K562 (cell line): ENCODE measurements at regions not wholly inside any gene's neighbourhood (a gene's known extent, or its start where the extent isn't known, plus 50 kb on each side); places are given as distances from the start of the nearest gene placed in this dataset.
A peak's percentile ranks its signal among the peaks of the same experiment; 100 is the strongest.

Experiments
- TF ChIP-seq, protein P1 (sequence below), 2 experiments: fragments of 450-650 bp; formaldehyde crosslinking in 1 of 2; IDR thresholded peaks; 2 replicates each; pipeline versions ENCODE4 v1.4.0 to v1.6.1; 2014 to 2020; ENCODE audit warnings: mild to moderate bottlenecking in 2 of 2, borderline replicate concordance in 1 of 2, low read depth in 1 of 2

DNA sequence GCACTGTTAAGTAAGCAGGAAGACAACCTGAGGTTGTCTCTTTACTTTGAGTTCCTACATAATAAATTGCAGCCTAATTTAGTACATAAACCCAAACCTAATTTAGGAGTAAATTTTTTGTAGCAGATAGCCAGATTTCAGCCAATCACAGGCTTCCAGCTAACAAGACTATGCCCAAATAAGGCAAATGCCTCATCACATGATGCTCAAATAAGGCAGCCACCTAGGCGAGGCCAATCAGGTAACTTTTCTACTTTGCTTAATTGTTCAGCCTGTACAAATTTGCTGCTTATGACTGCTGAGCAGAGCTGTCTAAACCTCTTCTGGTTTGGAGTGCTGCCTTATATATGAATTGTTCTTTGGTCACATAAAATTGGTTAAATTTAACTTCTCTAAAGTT, 1118.7 kb upstream of the TMEM132C start (continued):
- TF ChIP-seq, protein P1, sequence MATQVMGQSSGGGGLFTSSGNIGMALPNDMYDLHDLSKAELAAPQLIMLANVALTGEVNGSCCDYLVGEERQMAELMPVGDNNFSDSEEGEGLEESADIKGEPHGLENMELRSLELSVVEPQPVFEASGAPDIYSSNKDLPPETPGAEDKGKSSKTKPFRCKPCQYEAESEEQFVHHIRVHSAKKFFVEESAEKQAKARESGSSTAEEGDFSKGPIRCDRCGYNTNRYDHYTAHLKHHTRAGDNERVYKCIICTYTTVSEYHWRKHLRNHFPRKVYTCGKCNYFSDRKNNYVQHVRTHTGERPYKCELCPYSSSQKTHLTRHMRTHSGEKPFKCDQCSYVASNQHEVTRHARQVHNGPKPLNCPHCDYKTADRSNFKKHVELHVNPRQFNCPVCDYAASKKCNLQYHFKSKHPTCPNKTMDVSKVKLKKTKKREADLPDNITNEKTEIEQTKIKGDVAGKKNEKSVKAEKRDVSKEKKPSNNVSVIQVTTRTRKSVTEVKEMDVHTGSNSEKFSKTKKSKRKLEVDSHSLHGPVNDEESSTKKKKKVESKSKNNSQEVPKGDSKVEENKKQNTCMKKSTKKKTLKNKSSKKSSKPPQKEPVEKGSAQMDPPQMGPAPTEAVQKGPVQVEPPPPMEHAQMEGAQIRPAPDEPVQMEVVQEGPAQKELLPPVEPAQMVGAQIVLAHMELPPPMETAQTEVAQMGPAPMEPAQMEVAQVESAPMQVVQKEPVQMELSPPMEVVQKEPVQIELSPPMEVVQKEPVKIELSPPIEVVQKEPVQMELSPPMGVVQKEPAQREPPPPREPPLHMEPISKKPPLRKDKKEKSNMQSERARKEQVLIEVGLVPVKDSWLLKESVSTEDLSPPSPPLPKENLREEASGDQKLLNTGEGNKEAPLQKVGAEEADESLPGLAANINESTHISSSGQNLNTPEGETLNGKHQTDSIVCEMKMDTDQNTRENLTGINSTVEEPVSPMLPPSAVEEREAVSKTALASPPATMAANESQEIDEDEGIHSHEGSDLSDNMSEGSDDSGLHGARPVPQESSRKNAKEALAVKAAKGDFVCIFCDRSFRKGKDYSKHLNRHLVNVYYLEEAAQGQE (IDR thresholded peaks at IDR 0.05; ENCODE audit: borderline replicate concordance), result 0 out of 2 replicates have a peak, but pooled peaks have one; percentile 9
- TF ChIP-seq, protein P1 (CRISPR knock-in tag; IDR thresholded peaks at IDR 0.05; ENCODE audit: low read depth), result no peak
